Epithelial cell of prostate (primary cell): ENCODE measurements at regions not wholly inside any gene's neighbourhood (a gene's known extent, or its start where the extent isn't known, plus 50 kb on each side); places are given as distances from the start of the nearest gene placed in this dataset.
"Not testable (repeated sequence)": the region's sequence is repeated elsewhere in the genome, so short reads cannot be mapped to it uniquely, and the experiment has no call there.

Source experiments
- DNase-seq: peaks from one replicate; pipeline ENCODE4 v3.0.0-alpha.2; 2011; ENCODE audit warnings: low read depth, low spot score
- H3K27ac ChIP-seq: fragments of 450-650 bp; 2 replicates; pipeline ENCODE4 v1.5.1; 2017; ENCODE audit warnings: mild to moderate bottlenecking

DNA sequence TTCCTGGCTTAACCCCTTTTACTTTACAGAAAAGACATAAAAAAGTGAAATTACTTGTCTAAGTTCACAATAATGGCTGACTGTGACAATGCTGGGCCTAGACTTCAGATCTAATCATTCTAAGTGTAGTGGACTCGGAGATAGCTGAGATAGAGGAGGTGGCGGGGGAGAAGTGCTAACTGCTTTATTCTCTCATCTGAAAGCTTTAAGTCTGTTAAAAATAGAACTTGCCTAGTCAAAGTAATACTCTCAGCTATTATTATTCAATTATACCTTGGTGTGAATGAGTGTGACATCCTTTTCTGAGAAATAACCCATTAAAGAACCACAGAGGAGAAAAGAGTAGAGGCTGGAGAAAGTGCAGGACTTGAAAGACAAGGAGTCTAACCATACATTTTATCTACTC lies 96.1 kb upstream of the OLIG2 start:
- no peak overlapping the region for H3K27ac ChIP-seq

DNA sequence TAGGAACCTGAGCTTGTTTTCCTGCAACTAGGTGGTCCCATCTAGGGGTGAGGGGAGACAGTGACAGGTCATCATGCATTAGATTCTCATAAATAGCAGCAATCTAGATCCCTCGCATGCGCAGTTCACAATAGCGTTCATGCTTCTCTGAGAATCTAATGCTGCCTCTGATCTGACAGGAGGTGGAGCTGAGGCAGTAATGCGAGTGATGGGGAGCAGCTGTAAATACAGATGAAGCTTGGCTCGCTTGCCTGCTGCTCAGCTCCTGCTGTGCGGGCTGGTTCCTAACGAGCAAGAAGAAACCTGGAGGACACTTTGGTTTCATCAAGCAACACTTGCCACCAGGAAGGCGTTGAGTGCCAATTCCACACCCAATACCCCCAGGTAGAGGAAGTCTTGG lies 95.1 kb upstream of the OLIG2 start:
- no peak overlapping the region for H3K27ac ChIP-seq
- no peak for DNase-seq

More for the DNA sequence above, 96.1 kb upstream of the OLIG2 start:
- DNase-seq = no peak

DNA sequence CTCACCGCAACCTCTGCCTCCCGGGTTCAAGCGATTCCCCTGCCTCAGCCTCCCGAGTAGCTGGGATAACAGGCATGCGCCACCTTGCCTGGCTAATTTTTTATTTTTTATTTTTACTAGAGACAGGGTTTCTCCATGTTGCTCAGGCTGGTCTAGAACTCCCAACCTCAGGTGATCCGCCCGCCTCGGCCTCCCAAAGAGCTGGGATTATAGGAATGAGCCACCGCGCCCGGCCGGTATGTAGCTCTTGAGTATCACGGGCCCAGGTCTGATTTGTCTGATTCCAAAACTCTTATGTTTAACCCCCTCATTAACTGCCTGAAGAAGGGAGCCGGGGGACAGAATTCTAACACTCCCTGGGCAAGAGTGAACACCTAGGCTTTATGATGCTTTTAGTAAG lies 91.7 kb upstream of the OLIG2 start:
- H3K27ac ChIP-seq, DNase-seq: not testable (repeated sequence)

DNA sequence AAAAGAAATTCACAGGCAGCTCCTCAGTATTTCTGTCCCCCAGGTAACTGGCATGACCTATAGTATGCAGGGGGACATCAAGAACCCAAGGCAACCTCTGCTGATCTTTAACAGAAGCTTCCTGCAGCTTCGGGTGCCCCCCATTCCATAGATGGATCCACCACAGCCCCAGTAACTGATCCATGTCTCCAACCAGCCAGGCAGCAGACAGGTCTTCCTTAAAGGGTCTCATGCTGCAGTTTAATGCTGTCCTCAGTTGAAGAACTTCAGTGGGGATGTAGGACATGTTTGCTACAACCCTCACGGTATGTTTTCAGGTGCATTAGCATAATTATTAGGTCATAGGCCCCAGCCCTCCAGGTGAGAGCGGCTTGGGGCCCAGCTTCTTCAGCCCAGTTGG lies 90.9 kb upstream of the OLIG2 start:
- no peak overlapping the region for H3K27ac ChIP-seq
- no peak for DNase-seq

DNA sequence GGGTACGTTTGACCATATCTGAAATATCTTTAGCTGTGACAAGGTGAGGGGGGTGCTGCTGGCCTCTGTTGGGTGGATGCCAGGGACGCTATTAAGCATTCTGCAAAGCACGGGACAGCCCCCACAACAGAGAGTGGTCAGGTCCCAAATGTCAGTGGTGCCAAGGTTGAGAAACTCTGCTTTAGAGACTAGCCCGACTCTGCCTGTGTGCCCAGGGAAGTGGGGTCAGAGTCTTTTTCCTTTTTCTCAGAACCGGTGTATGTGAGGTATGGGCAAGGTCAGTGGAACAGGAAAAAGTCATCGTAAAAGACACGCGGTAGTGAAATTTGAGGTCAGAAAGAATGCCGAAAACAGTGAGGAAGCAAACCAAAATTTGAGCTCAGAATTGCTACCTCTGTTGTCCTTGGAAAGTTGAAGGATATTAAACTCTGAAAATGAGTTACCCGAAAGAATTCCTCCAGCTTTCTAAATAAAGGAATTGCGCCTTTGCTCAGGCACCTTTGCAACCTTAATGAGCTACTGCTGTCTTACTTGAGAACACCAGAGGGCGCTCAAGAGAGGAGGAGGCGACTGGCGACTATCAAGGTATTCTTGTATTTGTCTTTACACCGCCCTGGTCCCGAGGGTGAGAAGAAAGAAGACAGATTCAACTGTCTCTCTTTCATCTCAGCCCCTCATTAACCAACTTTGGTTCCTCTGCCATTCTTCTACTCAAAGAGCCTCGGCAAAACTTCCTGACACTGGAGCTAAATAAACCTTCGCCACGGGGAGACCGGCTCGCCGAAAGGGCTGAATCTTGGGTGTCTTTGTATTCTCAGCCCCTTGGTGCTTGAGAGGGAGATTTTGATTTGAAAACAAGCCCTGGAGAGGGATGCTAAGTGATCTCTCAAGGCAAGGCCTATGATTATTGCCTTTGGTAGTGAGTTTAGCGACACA lies 85.4 kb upstream of the OLIG2 start:
- DNase-seq = no peak
- no peak overlapping the region for H3K27ac ChIP-seq

DNA sequence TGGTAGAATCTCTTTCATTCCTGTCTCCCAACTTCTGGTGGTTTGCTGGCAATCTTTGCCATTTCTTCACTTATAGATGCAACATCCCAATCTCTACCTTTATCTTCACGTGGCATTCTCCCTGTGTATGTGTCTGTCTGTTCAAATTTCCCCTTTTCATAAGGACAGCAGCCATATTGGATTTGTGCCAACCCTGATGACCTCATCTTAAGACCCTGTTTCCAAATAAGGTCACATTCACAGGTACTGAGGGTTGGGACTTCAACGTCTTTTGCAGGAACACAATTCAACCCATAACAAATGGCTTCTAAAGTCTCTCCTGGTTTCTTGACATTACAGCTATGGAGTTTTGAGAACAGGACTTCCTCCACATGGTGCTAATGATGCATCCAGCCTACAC lies 84.5 kb upstream of the OLIG2 start:
- no peak for DNase-seq
- H3K27ac ChIP-seq = no peak overlapping the region

DNA sequence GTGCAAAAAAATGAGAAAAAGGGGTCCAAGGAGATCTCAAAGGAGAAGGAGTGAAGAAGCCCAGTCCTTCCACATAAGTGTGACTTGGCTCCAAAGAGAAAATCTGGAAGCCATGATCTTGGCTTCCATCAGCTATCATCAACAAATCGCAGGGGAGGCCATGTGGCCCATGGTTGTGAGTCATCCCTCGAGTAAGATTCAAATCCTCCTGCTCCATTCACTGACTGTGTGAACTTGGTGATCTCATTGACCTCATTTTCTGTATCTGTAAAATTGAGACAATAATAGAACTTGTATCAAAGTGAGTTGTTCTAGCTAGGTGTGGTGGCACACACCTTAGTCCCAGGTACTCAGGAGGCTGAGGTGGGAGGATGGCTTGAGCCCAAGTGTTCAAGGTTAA lies 79.1 kb upstream of the OLIG2 start:
- DNase-seq = no peak
- H3K27ac ChIP-seq = no peak overlapping the region

DNA sequence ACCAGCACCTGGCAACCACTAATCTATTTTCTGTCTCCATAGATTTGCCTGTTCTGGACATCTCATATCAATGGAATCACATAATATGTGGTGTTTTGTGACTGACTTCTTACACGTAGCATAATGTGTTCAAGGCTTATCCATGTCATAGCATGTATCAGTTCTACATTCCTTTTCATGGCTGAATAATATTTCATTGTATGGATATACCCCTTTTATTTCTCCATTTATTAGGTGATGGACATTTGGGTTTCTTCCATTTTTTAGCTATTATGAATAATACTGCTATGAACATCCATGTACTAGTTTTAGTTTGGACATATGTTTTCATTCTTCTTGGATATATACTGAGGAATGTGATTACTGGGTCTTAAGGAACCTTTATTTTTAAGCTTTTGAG lies 78.0 kb upstream of the OLIG2 start:
- H3K27ac ChIP-seq = no peak overlapping the region
- no peak for DNase-seq

DNA sequence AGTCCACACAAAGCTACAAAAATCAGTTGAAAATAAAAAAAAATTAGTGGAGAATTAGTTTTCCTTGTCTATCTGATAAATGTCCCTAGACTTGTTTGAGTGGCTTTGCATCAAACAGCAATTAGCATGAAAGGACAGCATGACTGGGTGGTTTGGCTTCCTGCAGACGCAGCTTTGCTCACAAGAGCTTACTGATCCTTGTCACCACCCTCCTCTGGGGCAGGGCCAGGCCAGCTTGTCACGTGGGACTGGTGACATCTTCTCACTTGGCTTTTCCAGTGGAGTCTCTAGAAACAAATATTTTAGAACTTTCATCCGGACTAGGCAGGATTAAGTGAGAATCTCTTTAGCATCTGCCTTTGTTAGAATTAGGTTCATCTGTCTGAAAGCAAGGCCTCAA lies 76.0 kb upstream of the OLIG2 start:
- no peak overlapping the region for H3K27ac ChIP-seq
- DNase-seq = no peak

DNA sequence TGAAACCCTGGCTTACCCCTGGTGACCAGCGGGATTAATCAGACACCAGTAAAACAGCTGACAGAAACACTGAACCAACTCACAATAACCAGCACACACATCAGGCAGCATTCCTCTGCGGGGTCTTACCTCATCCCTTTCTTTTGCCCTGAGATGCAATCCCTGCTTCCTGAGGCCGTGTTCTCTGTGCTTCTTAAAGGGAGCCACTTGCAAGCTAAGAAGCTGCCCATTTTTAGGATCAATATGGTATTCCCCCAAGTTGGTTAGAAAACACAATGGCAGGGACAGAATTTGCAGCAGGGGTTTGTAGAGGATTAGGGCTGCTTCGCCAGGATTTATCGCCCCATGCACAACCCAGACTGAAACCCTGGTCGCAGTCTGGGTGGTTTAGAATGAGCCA lies 74.7 kb upstream of the OLIG2 start:
- H3K27ac ChIP-seq = no peak overlapping the region
- no peak for DNase-seq

DNA sequence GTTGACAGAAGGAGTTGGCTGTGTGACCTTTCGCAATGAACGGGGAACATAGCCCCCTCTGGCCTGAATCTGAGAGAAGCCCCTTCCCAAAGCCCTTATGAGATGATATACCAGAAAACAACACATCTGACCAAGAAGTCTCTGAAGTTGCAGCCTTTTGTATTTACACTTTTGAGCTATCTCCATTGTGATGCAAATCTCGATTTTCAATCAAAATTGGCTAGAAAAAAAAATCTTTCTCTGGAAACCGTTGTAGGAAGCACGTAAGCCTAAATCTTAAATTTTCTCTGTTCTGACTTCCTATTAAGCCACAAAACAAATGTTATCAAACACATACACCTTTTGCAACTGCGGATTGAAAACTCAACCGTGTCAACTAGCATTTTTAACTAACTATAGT lies 71.4 kb upstream of the OLIG2 start:
- no peak for DNase-seq
- H3K27ac ChIP-seq = no peak overlapping the region

DNA sequence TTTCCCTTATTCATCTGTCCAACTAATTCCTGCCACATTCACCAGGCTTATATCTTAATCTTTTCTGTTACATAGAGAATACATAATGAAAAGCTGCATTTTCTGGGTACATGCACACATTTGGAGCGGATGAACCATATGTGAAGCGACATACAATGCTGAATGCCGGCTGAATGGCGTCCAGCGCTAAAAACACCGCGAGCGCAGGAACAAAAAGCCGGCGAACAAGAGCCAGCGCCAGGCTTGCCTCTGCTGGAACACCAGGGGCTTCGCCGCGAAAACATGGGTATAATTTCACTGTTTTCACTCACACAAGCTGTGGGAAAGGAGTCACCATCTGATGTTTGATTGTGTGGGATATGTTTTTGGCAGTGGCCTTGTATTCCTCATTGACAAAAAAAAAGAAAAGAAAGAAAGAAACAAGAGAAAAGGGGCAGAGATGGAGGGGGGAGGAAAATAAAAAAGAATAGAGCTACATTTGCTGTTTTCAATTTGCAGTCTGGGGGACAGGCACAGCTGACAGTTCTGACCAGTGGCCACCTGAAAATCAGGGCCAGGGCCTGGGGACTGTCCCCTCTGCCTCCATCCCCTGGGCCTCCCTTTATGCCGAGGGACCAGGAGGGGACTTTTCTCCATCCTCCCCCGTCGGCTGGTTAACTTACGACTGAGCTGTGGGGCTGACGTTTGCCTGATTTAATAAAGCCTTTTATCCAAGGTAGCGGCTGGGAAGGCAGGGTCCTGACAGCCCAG lies 70.2 kb upstream of the OLIG2 start:
- no peak overlapping the region for H3K27ac ChIP-seq
- DNase-seq = no peak

DNA sequence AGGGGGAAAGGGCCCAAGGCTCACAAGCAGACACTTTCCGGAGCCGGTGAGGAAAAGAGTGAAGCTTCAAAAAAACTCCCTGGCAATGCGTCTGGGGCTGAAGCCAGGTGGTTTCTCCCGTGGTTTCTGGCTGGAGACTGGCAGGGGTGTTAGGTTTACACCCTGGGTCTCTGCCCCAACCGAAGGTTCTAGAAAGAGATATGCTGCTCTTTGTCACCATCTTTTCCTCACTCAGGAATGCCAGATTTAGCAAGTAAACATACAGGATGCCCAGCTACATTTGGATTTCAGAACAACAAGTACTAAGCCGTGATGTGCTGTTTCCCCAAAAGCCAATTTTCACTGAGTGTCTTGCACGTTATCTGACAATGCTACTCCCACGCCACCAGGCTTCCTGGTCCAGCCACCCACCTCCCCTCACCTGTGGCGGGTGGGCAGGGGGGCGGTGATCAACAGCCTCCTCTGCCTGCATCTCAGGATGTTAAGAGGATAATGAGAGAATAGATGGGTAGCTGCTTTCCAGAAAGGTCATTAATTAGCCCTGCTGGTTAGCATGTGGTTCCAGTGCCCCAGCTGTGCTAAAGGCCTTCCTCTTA lies 69.6 kb upstream of the OLIG2 start:
- H3K27ac ChIP-seq = no peak overlapping the region

DNA sequence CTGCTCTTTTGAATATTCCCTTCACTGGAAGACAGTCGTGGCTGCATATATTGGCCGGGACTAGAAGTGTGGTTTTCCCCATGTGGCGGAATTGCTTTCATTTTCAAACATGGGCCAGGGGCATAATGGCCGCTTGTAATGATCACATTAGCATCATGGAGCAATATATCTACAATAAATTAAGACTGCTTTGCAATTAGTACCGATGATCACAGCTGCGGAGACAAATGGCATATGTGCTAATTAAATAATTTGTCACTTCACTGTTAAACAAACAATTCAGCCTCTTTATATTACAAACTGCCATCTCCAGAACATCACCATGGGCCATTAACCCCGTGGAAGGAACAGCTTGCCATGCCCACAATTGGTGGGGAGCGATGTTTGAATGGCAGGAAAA lies 68.2 kb upstream of the OLIG2 start:
- no peak for DNase-seq
- H3K27ac ChIP-seq = no peak overlapping the region

More for the DNA sequence above, 69.6 kb upstream of the OLIG2 start:
- no peak for DNase-seq

DNA sequence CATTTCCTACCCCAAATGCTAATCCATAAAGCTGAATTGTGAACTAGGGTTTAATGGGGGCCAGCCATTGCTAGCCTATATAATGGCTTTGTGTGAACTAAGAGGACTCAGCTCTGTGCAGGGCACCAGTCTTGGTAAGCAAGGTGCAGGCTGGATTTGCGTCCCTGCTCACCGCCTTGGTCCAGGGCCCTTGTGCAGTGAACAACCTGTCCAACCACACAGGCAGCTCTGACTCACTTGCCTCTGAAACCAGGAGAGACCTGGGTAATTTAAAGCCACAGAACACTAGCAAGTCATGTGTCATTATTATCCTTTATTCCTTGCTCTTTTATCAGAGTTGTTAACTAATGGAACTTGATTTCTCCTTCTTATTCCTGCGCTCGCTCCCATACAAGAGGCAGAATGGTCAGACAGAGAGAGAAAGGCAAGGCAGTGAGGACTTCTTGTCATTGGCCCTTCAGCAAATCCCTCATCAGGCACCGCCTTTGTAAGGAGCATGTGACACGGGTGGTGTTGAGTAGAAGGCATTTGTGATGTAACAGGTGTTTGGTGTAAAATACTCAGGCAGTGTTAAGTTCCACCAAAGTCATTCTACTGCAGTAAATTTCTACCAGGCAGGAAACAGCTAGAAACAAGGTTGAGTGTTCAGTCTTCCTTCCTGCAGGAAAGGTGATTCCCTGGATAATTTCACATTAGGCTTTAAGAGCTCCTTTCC lies 67.3 kb upstream of the OLIG2 start:
- DNase-seq = no peak
- no peak overlapping the region for H3K27ac ChIP-seq

DNA sequence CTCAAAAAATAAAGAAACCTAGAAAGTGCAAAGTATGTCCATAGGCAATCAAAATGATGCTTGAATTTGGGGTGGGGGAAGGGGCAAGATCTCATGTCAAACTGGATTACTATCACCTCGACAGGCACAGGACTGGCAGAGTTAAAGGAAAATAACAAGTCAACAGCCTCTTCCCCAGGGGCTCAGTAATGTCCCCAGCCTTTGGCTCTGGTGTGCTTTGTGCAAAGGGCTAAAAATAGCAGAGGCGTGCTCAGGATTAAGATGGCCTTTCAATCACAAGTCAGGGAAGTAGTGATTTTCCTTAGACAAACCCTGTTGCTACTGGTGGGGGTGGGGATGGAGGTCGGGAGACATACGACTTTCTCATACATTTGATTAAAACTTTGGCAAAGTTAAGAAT lies 63.5 kb upstream of the OLIG2 start:
- H3K27ac ChIP-seq = no peak overlapping the region
- DNase-seq = no peak

DNA sequence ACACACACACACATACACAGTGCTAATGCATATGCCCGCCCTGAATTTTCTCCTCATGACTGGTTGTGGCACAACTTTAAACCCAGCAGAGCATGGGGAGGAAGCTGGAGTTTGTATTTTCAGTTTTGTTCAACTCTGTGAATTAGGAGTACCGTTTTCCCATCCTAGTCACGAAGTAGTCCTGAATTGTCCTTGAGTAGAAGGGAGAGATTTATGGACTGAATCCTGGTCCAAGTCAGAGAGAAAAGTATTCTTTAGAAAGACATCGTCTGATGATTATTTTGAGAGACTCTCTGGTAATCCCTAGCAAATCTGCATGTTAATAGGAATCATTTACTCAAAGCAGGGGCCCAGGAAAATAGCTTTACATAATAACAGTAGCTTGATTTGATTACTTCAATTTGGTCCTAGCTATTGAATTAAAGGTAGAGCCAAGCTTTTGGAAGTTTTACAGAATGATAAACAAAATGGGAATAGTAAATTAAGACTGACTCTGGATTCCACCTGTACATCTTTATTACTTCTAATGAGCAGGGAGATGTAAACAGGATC lies 60.5 kb upstream of the OLIG2 start:
- no peak for DNase-seq
- H3K27ac ChIP-seq = no peak overlapping the region

DNA sequence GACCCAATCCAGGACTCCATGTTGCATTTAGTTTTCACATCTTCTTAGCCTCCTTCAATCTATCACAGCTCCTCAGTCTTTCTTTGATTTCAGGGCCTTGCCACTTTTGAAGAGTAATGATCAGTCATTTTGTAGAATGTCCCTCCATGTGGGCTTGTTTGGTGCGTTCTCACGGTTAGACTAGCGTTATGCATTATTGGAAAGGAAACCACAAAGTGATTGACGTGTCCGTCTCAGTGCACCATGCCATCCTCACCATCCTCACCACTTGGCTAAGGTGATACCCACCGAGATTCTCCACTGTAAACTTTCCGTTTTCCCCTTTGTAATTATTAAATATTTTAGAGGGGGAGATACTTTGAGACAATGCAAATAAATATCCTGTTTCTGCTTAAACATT lies 59.6 kb upstream of the OLIG2 start:
- no peak for DNase-seq
- H3K27ac ChIP-seq = no peak overlapping the region

DNA sequence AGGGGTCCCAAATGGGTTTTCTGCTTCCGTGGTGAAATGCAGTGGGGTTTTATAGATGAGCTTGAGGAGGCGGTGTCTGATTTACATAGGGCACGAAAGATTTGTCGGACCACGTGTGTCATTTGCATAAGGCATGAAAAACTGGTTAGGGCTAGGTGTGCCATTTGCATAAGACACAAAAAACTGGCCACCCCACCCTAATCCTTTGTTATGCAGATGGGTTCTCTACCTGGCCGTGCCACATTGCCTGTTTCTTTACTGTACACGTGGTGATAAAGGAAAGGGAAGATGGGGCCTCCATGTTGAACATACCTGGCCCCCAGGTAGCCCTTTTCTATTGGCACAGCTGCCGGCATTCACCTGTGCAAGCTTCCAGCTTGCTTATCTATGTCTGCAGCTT lies 57.6 kb upstream of the OLIG2 start:
- not testable (repeated sequence) for H3K27ac ChIP-seq, DNase-seq

DNA sequence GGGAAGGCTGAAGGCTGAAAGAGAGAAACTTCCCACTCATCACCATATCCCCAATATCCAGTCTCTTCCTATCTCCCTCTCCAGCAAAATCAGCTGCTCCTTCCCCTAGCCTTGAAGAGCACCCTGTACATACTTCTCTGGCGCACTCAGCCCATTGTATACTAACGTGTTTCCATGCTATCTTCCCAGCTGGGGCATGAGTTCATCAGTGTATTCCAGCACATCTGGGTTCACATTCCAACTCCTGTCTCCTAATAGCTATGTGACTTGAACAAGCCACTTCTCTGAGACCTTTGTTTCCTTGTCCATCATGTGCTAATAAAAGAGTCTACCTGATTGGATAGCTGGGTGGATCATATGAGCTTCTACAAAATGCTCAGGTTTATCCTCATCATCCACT lies 51.1 kb upstream of the OLIG2 start:
- no peak overlapping the region for H3K27ac ChIP-seq
- DNase-seq = no peak
